HFF-Myc (cell line): ENCODE measurements at regions not wholly inside any gene's neighbourhood (a gene's known extent, or its start where the extent isn't known, plus 50 kb on each side); places are given as distances from the start of the nearest gene placed in this dataset.
"Not testable (repeated sequence)": the region's sequence is repeated elsewhere in the genome, so short reads cannot be mapped to it uniquely, and the experiment has no call there.

Source experiments
- DNase-seq: peaks from one replicate; pipeline ENCODE4 v3.0.0-alpha.2; 2011; ENCODE audit warnings: low read depth; ENCODE audit errors: extremely low read depth
- H3K4me3 ChIP-seq: replicated peaks from 2 replicates; pipeline ENCODE4 v1.5.1; 2011; ENCODE audit warnings: low read depth, mild to moderate bottlenecking, control low read depth, low read length
- TF ChIP-seq, protein P1 (sequence below): IDR thresholded peaks from 2 replicates; pipeline ENCODE4 v1.5.1; 2012; ENCODE audit warnings: mild to moderate bottlenecking, low read depth, low read length, control low read depth; ENCODE audit errors: missing control alignments

GRCh38 chr14:70269582-70269981 lies 80.8 kb upstream of the SLC8A3 start:
- DNase-seq: no peak
- H3K4me3 ChIP-seq: no peak overlapping the region
- TF ChIP-seq, protein P1, sequence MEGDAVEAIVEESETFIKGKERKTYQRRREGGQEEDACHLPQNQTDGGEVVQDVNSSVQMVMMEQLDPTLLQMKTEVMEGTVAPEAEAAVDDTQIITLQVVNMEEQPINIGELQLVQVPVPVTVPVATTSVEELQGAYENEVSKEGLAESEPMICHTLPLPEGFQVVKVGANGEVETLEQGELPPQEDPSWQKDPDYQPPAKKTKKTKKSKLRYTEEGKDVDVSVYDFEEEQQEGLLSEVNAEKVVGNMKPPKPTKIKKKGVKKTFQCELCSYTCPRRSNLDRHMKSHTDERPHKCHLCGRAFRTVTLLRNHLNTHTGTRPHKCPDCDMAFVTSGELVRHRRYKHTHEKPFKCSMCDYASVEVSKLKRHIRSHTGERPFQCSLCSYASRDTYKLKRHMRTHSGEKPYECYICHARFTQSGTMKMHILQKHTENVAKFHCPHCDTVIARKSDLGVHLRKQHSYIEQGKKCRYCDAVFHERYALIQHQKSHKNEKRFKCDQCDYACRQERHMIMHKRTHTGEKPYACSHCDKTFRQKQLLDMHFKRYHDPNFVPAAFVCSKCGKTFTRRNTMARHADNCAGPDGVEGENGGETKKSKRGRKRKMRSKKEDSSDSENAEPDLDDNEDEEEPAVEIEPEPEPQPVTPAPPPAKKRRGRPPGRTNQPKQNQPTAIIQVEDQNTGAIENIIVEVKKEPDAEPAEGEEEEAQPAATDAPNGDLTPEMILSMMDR: no peak

- no peak overlapping the region for H3K4me3 ChIP-seq
- TF ChIP-seq, protein P1: no peak
- no peak for DNase-seq
These were observed 80.0 kb upstream of the SLC8A3 start for GRCh38 chr14:70268760-70269159.

GRCh38 chr14:70266157-70266556 lies 77.4 kb upstream of the SLC8A3 start:
- H3K4me3 ChIP-seq: no peak overlapping the region
- DNase-seq: no peak
- TF ChIP-seq, protein P1: no peak

- no peak overlapping the region for H3K4me3 ChIP-seq
- TF ChIP-seq, protein P1: no peak
- DNase-seq: no peak
These were observed 76.7 kb upstream of the SLC8A3 start for GRCh38 chr14:70265422-70265821.

DNA sequence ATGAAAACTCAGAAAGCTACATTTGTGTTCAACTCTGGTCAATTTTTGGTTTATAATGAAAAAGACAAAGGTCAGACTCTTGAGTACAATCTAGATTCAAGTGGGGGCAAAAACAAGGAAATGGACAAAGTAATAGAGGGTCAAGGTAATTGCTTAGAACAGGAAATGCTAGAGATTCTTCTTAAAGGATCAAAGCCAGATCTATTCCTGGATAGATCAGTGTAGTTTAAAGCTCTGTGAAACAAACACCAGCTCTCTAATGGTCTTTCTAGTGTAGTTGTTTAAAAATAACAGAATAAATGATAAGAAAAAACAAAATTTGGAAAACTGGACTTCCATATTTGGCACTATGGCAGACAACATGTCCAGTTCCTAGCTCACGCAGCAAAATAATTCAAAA lies 70.7 kb upstream of the SLC8A3 start:
- DNase-seq: no peak
- no peak overlapping the region for H3K4me3 ChIP-seq

DNA sequence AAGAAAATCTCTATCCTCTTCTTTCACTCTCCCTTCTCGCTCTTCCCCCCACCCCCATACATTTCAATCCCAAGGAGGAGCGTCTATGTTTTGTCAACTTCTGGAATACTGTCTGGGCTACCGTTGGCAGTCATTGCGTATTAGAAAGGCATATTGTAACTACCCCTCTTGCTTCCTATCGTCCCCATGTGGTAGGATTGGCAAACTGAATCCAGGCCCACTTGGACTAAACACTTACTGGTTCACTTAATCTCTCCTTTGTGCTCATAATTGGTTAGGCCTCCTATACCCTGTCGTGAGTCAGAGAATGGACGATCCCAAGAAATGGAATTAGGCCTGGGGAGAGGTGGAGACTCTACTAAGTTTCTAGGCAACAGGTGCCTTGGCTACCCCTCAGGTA lies 68.8 kb upstream of the SLC8A3 start:
- no peak for DNase-seq
- no peak overlapping the region for H3K4me3 ChIP-seq
- TF ChIP-seq, protein P1: peak; percentile 47

More for the DNA sequence above, 70.7 kb upstream of the SLC8A3 start:
- TF ChIP-seq, protein P1: no peak

GRCh38 chr14:70256601-70257000 lies 67.8 kb upstream of the SLC8A3 start:
- TF ChIP-seq, protein P1: no peak
- H3K4me3 ChIP-seq: no peak overlapping the region
- no peak for DNase-seq

GRCh38 chr14:70255071-70256057 lies 66.6 kb upstream of the SLC8A3 start:
- DNase-seq, H3K4me3 ChIP-seq: not testable (repeated sequence)
